Thymus (tissue), 11 donors: ENCODE measurements at regions not wholly inside any gene's neighbourhood (a gene's known extent, or its start where the extent isn't known, plus 50 kb on each side); places are given as distances from the start of the nearest gene placed in this dataset.
A peak's percentile ranks its signal among the peaks of the same experiment; 100 is the strongest.
"Not testable (repeated sequence)": the region's sequence is repeated elsewhere in the genome, so short reads cannot be mapped to it uniquely, and the experiment has no call there.

Source experiments
- DNase-seq, 9 donors: peaks; one replicate each; pipeline ENCODE4 v3.0.0-alpha.2; 2013; ENCODE audit warnings: low spot score in 9 of 9, low read depth in 6 of 9, missing footprints in 1 of 9
- H3K27ac ChIP-seq, 2 donors: one replicate each; pipeline ENCODE4 v1.5.1; 2013; ENCODE audit warnings: control low read depth in 1 of 2, low read depth in 1 of 2, low read length in 1 of 2, mild to moderate bottlenecking in 1 of 2, moderate library complexity in 1 of 2
- H3K27me3 ChIP-seq, 2 donors: one replicate each; pipeline ENCODE4 v1.5.1; 2013; ENCODE audit warnings: low read length in 1 of 2; ENCODE audit not compliant: control insufficient read depth in 2 of 2, insufficient read depth in 1 of 2
- H3K36me3 ChIP-seq, 2 donors: one replicate each; pipeline ENCODE4 v1.5.1; 2013; ENCODE audit warnings: low read length in 1 of 2, mild to moderate bottlenecking in 1 of 2, moderate library complexity in 1 of 2; ENCODE audit not compliant: control insufficient read depth in 2 of 2, insufficient read depth in 2 of 2
- H3K4me1 ChIP-seq, 2 donors: one replicate each; pipeline ENCODE4 v1.5.1; 2013; ENCODE audit warnings: low read length in 2 of 2; ENCODE audit not compliant: control insufficient read depth in 2 of 2, insufficient read depth in 2 of 2
- H3K4me3 ChIP-seq, 2 donors: one replicate each; pipeline ENCODE4 v1.5.1; 2013; ENCODE audit warnings: low read length in 2 of 2, control low read depth in 1 of 2, mild to moderate bottlenecking in 1 of 2
- H3K9me3 ChIP-seq, 2 donors: one replicate each; pipeline ENCODE4 v1.5.1; 2013; ENCODE audit warnings: low read length in 1 of 2, mild to moderate bottlenecking in 1 of 2; ENCODE audit not compliant: control insufficient read depth in 2 of 2, insufficient read depth in 1 of 2
- WGBS: extraction: QIAGEN DNeasy Blood & Tissue Kit; methylation state at CpG from one replicate; pipeline ENCODE4 v1.1.7; 2013; 5-methylcytosine and 5-hydroxymethylcytosine counted together
- donor health status: healthy.

DNA sequence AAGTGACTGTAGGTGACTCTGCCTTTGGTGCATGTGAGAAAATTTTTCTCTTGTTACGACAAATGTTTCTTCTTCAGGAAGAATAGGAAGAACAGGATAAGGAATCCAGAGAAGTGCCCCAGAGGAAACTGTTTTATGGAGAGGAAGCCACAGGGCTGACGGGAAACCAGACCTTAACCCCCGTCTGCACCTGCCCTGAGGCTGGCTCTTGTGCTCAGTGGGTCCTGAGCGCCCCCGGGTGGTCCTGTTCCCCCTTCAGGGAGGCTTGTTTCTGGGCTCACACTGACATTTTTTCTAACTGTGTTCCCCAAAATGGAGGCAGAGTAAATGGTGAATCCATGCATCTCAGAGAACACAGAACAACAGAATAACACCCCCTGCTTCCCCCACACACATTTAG is 691.8 kb downstream of the TMEM121 start:
- Histone ChIP-seq H3K27me3 (no peaks in the 10 kb centered on the region), H3K27ac (peak overlapping the region in 1 of 2 donors; percentile 49), H3K4me3 (no peak overlapping the region), H3K9me3 (no peaks in the 10 kb centered on the region), H3K36me3 (no peaks in the 10 kb centered on the region), H3K4me1 (peaks cover 2 to 43% of the 10 kb centered on the region in 2 donors)
- 5% methylated on average over 5 of the region's 5 CpGs for whole genome bisulfite sequencing
- peak in 4 of 9 donors; percentile 75 to 90 (median 77) for DNase-seq

DNA sequence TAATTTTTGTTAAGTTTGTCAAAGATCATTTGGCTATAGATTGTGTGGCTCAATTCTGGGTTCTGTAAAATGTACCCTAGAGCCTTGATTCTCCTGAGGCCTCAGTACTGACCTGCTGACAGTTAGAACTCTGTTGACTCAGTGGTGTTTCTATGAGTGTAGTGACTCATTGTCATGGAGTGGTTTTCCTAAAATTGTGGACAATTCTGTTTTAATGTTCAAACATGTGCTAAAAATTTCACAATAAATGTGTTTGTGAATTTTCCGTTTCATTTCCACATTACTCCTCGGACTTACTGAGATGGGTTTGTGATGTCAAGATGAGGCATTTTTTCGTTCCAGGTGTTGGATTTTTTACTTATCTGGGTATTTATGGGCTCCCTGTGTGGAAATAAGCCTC is 695.9 kb downstream of the TMEM121 start:
- H3K4me1 ChIP-seq = peaks cover 14 to 59% of the 10 kb centered on the region in 2 donors
- H3K27ac ChIP-seq = no peak overlapping the region
- 90% methylated on average over 3 of the region's 3 CpGs for WGBS
- no peak overlapping the region for H3K4me3 ChIP-seq
- H3K27me3 ChIP-seq = no peaks in the 10 kb centered on the region
- no peak for DNase-seq
- no peaks in the 10 kb centered on the region for H3K9me3 ChIP-seq
- no peaks in the 10 kb centered on the region for H3K36me3 ChIP-seq

DNA sequence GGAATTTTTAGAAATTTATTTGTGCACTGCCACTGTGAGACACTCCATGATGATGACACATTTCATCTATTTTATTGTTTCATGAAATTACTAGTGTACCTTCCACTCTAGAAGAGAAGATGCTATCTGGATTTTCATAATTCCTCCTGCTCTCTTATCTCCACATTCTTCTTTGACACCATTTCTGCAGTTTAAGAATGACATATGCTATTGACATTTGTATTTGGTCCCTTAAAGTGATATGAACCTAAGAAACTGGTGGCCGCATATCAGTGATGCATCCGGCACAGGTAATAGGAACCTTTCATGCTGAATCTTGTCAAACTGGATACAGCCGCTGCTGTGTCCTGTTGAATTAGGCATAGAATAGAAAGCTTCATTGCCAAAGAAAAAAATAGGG is 696.3 kb downstream of the TMEM121 start:
- Histone ChIP-seq H3K36me3 (no peaks in the 10 kb centered on the region), H3K9me3 (no peaks in the 10 kb centered on the region), H3K27ac (peak overlapping the region in 1 of 2 donors; percentile 33), H3K4me3 (no peak overlapping the region), H3K27me3 (no peaks in the 10 kb centered on the region), H3K4me1 (peaks cover 14 to 55% of the 10 kb centered on the region in 2 donors)
- 90% methylated on average over 3 of the region's 3 CpGs for WGBS
- DNase-seq = no peak

DNA sequence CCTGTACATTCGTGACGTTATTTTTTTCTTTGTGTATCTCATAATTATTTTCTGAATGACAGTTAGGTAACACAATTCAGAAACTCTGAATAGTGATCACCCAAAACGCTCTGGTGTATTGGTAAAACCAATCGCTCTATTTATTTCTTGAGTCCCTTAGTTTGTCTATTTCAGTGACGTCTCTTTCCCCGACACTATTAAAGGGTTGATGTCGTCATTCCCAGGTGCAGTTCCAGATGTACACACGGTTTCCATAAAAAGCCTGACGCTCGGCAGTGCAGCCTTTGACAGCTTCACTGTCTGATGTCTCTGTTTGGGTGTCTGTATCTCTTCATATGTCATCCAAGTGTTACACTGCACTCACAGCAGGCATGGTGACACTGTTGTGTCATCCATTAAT is 701.4 kb downstream of the TMEM121 start:
- Histone ChIP-seq H3K4me1 (peaks cover 24 to 70% of the 10 kb centered on the region in 2 donors), H3K27me3 (no peaks in the 10 kb centered on the region), H3K27ac (peak overlapping the region; percentile 54 to 95), H3K36me3 (no peaks in the 10 kb centered on the region), H3K9me3 (no peaks in the 10 kb centered on the region), H3K4me3 (no peak overlapping the region)
- DNase-seq = no peak
- WGBS = 93% methylated on average over 10 of the region's 10 CpGs

DNA sequence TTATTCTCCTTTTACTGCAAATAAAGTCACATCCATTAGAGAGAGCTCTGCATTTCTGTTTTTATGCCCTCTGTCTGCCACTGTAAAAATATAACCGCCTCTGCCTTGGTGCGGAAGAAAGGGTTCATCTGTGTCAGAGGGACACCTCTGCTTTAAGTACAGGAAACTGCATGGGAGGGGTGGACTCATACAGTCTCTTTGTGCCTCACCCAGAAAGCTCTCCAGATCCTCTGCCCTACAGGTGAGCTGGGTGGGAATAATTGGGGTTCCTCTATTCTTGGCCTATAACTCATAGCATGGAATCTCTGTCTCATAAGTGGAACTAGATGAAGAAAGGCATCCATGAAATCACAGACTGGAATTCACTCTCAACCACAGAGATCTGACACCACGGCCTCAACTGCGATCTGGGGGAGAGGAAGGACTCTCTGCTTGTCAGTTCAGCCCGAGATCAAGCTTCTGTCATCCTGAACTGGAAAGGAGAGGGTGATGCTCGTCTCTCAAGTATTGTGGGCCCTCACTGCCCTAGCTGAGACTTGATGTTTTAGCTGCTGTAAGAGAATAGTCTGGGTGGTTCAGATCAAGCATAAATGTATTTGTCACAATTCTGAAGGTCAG is 702.3 kb downstream of the TMEM121 start:
- Histone ChIP-seq H3K36me3 (no peaks in the 10 kb centered on the region), H3K9me3 (no peaks in the 10 kb centered on the region), H3K27ac (peak overlapping the region; percentile 91 to 95), H3K4me3 (peak overlapping the region; percentile 12 to 48), H3K4me1 (peaks cover 24 to 73% of the 10 kb centered on the region in 2 donors), H3K27me3 (no peaks in the 10 kb centered on the region)
- peak in 7 of 9 donors; percentile 55 to 92 (median 76) for DNase-seq
- WGBS = 9% methylated on average over 6 of the region's 6 CpGs

DNA sequence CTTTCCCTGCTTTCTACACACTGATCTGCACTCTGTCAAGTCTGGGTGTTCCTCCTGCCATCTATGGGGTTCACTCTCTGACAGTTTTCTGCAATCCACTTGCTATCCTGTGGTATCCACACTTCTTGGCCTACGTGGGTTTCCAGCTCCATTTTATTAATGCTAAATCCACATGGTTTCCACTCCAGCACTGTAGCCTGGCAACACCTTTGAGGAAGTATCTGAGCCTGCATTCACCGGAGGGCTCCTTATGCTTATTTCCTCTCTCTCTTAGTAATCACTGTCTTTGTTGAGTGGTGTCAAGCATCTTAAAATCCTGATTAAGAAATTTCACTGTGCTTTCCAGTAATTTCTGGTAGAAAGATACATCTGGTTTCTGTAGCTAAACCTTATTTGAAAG is 703.7 kb downstream of the TMEM121 start:
- no peaks in the 10 kb centered on the region for H3K27me3 ChIP-seq
- no peaks in the 10 kb centered on the region for H3K9me3 ChIP-seq
- 36% methylated on average over 2 of the region's 2 CpGs for WGBS

DNA sequence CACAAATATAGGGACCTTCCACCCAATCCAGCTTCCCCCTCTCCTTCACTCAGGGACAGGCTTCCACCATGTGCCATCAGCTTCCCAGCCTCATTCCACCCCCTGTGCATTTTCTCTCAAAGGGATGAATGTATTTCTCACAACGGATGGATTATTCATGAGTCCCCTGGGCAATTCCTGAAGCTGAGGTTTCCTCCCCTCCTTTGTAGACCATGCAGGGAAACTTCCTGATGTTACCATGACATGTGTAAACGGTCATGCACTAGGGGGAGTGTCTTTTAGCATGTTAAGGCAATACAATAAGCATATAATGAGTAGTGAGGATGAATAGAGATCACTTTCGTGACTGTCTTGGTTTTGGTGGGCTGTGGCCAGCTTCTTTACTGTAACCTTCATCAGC is 706.8 kb downstream of the TMEM121 start:
- not testable (repeated sequence) for H3K4me3 ChIP-seq, H3K36me3 ChIP-seq, H3K27me3 ChIP-seq, H3K9me3 ChIP-seq
- peak in 1 of 9 donors; percentile 49 for DNase-seq
- Histone ChIP-seq H3K27ac (peak overlapping the region in 1 of 2 donors; percentile 14), H3K4me1 (peaks cover 18 to 59% of the 10 kb centered on the region in 2 donors)
- WGBS = 38% methylated on average over 3 of the region's 3 CpGs

More for the DNA sequence above, 703.7 kb downstream of the TMEM121 start:
- Histone ChIP-seq H3K4me1 (peaks cover 25 to 75% of the 10 kb centered on the region in 2 donors), H3K4me3 (peak overlapping the region in 1 of 2 donors; percentile 30), H3K27ac (peak overlapping the region in 1 of 2 donors; percentile 75), H3K36me3 (no peaks in the 10 kb centered on the region)
- no peak for DNase-seq

DNA sequence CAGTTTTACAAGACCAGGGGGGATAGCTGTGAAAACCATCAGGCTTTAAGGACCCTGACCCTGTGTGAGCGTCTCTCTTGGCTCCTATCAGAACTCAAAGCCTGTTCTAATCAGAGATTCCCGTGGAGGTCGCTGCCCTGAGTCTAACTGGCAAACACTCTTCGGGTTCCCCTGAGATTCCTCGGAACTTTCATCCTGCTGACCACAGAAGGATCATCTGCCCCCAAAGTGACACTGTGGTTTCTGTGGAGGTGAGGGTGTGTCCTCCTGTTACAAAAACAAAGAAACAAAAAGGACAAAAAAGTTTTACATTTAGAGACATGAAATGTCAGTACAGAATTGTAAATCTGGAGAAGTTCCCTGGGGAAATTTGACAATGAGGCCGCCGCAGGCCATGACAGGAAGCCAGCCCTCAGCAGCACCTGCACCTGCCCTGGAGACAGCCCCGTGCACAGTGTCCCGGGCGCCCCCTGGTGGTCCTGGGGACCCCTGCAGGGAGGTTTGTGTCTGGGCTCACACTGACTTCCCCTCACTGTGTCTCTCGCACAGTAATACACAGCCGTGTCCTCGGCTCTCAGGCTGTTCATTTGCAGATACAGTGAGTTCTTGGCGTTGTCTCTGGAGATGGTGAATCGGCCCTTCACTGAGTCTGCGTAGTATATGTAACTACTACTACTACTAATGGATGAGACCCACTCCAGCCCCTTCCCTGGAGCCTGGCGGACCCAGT is 708.3 kb downstream of the TMEM121 start:
- H3K36me3 ChIP-seq, H3K4me3 ChIP-seq, H3K27me3 ChIP-seq, H3K9me3 ChIP-seq: not testable (repeated sequence)
- DNase-seq = peak in 1 of 9 donors; percentile 69
- Histone ChIP-seq H3K4me1 (peaks cover 11 to 48% of the 10 kb centered on the region in 2 donors), H3K27ac (peak overlapping the region in 1 of 2 donors; percentile 74)
- 21% methylated on average over 16 of the region's 17 CpGs for WGBS

DNA sequence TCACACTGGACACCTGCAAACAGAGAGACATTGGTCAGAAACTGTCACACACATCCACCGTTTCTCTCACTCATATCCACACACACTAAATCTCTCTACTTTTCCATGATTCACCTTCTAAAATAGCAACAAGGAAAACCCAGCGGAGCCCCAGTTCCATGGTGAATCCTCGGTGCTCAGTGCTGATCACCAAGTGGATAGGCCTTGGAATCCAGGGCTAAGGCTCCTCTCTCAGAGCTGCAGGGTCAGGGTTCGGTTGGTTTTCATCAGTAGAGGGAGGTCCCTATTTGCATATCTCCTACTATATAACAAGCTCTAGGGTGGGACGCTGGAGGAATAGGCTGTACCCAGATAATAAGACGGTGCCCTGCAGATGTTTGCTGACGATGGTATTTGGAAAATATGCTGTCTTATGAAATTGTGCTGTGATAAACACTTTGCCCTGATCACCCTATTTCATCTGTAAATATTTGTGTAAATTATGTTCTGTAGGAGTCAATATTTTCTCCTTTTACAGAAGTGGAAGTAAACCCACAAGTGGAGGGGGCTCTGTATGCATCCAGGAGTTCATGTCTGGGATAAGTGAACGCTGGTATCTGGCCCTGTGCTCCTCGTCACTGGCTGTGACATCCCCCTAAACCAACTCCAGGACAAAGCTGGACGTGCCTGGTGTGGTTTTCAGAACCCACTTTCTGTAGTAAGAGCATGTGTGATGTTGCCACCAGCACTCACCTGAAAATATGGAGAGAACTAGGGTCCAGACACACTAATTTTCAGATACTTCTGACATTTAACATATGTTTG is 709.2 kb downstream of the TMEM121 start:
- no peaks in the 10 kb centered on the region for H3K9me3 ChIP-seq
- no peaks in the 10 kb centered on the region for H3K36me3 ChIP-seq
- peak in 1 of 9 donors; percentile 29 for DNase-seq
- H3K27ac ChIP-seq = peak overlapping the region in 1 of 2 donors; percentile 74
- no peaks in the 10 kb centered on the region for H3K27me3 ChIP-seq
- no peak overlapping the region for H3K4me3 ChIP-seq
- WGBS = 85% methylated on average over 10 of the region's 10 CpGs
- peaks cover 11 to 44% of the 10 kb centered on the region in 2 donors for H3K4me1 ChIP-seq
